ENCODE measurements at regions not wholly inside any gene's neighbourhood (a gene's known extent, or its start where the extent isn't known, plus 50 kb on each side); places are given as distances from the start of the nearest gene placed in this dataset.

DNA sequence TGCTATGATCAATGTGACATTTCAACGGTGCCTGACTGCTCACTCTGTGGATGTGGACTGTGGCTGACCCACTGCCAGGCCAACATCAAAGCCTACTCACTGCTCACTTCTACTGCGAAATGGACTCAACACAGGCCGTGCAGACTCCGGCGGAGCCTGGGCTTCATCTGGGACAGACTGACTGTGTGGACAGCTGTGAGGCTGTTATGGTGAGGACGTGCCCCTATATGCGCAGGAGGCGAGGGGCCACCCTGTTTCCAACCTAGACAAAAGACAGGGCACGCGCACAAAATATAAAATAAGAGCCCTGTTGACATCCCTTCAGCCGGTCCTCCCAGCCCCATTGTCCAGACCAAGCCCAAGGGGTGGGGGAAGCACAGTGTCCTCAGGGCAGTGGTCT, 514.4 kb upstream of the RAB6C start:
- Histone ChIP-seq H3K79me2 (ENCODE audit: control insufficient read depth, low read length) (no peaks in the 10 kb centered on the region), H3F3A (ENCODE audit: control insufficient read depth, insufficient read depth) (no peaks in the 10 kb centered on the region), H3K27ac (ENCODE audit: low read depth, low read length) (no peak overlapping the region), H3K27me3 (ENCODE audit: control insufficient read depth, low read length) (no peaks in the 10 kb centered on the region), H3K4me2 (ENCODE audit: low read length) (no peak overlapping the region), H3K4me1 (ENCODE audit: control insufficient read depth, low read length) (no peaks in the 10 kb centered on the region), H3K9me3 (ENCODE audit: control insufficient read depth, insufficient read depth, low read length) (no peaks in the 10 kb centered on the region), H3K9me2 (replicated peaks; ENCODE audit: control insufficient read depth, low read length) (no peaks in the 10 kb centered on the region), H3K4me3 (ENCODE audit: low read length) (no peak overlapping the region), H3K36me3 (ENCODE audit: control insufficient read depth, low read length) (no peaks in the 10 kb centered on the region), H4K20me1 (ENCODE audit: control insufficient read depth, insufficient read depth, low read depth, low read length) (no peaks in the 10 kb centered on the region)
- TF ChIP-seq, protein P1, sequence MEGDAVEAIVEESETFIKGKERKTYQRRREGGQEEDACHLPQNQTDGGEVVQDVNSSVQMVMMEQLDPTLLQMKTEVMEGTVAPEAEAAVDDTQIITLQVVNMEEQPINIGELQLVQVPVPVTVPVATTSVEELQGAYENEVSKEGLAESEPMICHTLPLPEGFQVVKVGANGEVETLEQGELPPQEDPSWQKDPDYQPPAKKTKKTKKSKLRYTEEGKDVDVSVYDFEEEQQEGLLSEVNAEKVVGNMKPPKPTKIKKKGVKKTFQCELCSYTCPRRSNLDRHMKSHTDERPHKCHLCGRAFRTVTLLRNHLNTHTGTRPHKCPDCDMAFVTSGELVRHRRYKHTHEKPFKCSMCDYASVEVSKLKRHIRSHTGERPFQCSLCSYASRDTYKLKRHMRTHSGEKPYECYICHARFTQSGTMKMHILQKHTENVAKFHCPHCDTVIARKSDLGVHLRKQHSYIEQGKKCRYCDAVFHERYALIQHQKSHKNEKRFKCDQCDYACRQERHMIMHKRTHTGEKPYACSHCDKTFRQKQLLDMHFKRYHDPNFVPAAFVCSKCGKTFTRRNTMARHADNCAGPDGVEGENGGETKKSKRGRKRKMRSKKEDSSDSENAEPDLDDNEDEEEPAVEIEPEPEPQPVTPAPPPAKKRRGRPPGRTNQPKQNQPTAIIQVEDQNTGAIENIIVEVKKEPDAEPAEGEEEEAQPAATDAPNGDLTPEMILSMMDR (IDR thresholded peaks at IDR 0.05; ENCODE audit: low read depth, low read length, poor library complexity, severe bottlenecking) = no peak
- TF ChIP-seq EZH2phosphoT487 (IDR thresholded peaks at IDR 0.05; ENCODE audit: borderline replicate concordance, low read length) = no peak

DNA sequence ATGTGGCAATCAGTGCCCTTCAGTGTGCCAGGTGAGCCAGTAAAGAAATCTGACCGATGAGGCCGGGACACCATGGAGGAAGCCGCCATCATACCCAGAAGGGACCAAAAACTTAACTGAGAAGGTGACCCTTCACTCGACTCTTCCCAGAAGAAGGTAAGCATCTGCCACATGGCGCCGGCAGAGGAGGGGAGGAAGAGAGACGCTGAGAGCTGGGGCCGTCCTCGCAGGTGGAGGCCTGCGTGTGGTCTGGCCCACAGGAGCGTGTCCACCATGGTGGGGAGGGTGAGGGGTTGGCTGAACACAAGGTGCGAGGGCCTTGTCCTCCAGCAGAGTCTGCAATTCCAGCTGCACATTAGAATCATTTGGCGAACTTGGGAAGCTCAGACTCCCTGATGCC, 513.1 kb upstream of the RAB6C start:
- Histone ChIP-seq H3K9me2 (replicated peaks; ENCODE audit: control insufficient read depth, low read length) (no peaks in the 10 kb centered on the region), H3K27me3 (ENCODE audit: control insufficient read depth, low read length) (no peaks in the 10 kb centered on the region), H3K36me3 (ENCODE audit: control insufficient read depth, low read length) (no peaks in the 10 kb centered on the region), H3K4me1 (ENCODE audit: control insufficient read depth, low read length) (no peaks in the 10 kb centered on the region), H3K27ac (ENCODE audit: low read depth, low read length) (no peak overlapping the region), H3K79me2 (ENCODE audit: control insufficient read depth, low read length) (no peaks in the 10 kb centered on the region), H3F3A (ENCODE audit: control insufficient read depth, insufficient read depth) (no peaks in the 10 kb centered on the region), H3K4me3 (ENCODE audit: low read length) (no peak overlapping the region), H4K20me1 (ENCODE audit: control insufficient read depth, insufficient read depth, low read depth, low read length) (no peaks in the 10 kb centered on the region), H3K9me3 (ENCODE audit: control insufficient read depth, insufficient read depth, low read length) (no peaks in the 10 kb centered on the region), H3K4me2 (ENCODE audit: low read length) (no peak overlapping the region)
- TF ChIP-seq, protein P1 (IDR thresholded peaks at IDR 0.05; ENCODE audit: low read depth, low read length, poor library complexity, severe bottlenecking) = no peak
- no peak for TF ChIP-seq EZH2phosphoT487 (IDR thresholded peaks at IDR 0.05; ENCODE audit: borderline replicate concordance, low read length)

DNA sequence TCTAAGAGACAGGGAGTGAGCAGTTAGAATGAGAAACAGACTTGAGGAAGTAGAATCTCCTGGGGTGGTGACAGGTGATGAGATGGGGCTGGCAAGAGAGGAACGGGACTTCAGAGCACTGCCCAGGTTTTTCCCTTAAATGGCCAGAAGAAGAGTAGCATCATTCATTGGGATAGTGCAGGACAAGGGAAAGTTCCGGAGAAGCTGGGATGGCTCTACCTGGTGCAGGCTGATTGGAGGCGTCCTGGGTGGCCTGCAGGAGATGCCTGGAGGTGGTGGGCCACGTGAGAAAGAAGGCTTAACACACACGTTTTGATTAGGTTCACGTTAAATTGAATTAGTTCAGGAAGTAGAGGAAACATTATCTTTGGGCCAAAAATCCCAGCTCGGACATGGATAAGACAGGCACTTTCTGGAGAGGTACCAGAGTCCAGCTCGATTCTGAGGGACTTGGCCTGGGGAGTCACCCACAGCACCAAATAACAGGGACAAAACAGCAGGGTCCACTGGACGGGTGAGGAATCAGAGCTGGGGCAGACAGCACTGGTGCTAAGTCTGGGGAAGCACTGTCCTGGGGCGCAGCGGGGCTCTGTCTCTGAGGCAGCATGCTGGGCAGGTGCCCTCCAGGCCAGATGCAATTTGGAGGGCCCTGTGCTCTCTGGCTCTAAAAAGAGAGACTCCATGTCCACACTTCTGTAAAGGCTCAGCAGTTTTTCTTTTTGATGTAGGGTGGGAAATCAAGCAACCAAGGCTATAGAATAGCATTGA, 512.3 kb upstream of the RAB6C start:
- Histone ChIP-seq H3K4me3 (ENCODE audit: low read length) (no peak overlapping the region), H3K9me3 (ENCODE audit: control insufficient read depth, insufficient read depth, low read length) (no peaks in the 10 kb centered on the region), H4K20me1 (ENCODE audit: control insufficient read depth, insufficient read depth, low read depth, low read length) (no peaks in the 10 kb centered on the region), H3K4me1 (ENCODE audit: control insufficient read depth, low read length) (no peaks in the 10 kb centered on the region), H3K27me3 (ENCODE audit: control insufficient read depth, low read length) (no peaks in the 10 kb centered on the region), H3K9me2 (replicated peaks; ENCODE audit: control insufficient read depth, low read length) (no peaks in the 10 kb centered on the region), H3F3A (ENCODE audit: control insufficient read depth, insufficient read depth) (no peaks in the 10 kb centered on the region), H3K79me2 (ENCODE audit: control insufficient read depth, low read length) (no peaks in the 10 kb centered on the region), H3K27ac (ENCODE audit: low read depth, low read length) (no peak overlapping the region), H3K4me2 (ENCODE audit: low read length) (no peak overlapping the region), H3K36me3 (ENCODE audit: control insufficient read depth, low read length) (no peaks in the 10 kb centered on the region)
- no peak for TF ChIP-seq EZH2phosphoT487 (IDR thresholded peaks at IDR 0.05; ENCODE audit: borderline replicate concordance, low read length)
- TF ChIP-seq, protein P1 (IDR thresholded peaks at IDR 0.05; ENCODE audit: low read depth, low read length, poor library complexity, severe bottlenecking) = no peak

Measured in DOHH2 (cell line).